Stimulated activated effector memory CD8-positive, alpha-beta T cell treated with anti-CD3 and anti-CD28 coated beads, Interleukin-12 subunit alpha, Interleukin-12 subunit beta, amount 100 ng/mL, for 72 hours (primary cell): ENCODE measurements at regions not wholly inside any gene's neighbourhood (a gene's known extent, or its start where the extent isn't known, plus 50 kb on each side); places are given as distances from the start of the nearest gene placed in this dataset.
"Not testable (repeated sequence)": the region's sequence is repeated elsewhere in the genome, so short reads cannot be mapped to it uniquely, and the experiment has no call there.

Experiments
- ATAC-seq: fragments of 150-1000 bp; cut with Tn5 transposase; 2 replicates; pipeline ENCODE4 v1.10.0; 2021
- DNase-seq, 2 donors: peaks; one replicate each; pipeline ENCODE4 v3.0.0; 2021 to 2022; ENCODE audit warnings: low spot score in 2 of 2
- H3K27ac Mint-ChIP-seq: one replicate; pipeline ENCODE4 v1.8.0; 2022; ENCODE audit warnings: mild to moderate bottlenecking, mixed read lengths
- H3K36me3 Mint-ChIP-seq: one replicate; pipeline ENCODE4 v1.8.0; 2022; ENCODE audit warnings: mild to moderate bottlenecking, mixed read lengths
- H3K4me1 Mint-ChIP-seq: one replicate; pipeline ENCODE4 v1.8.0; 2022; ENCODE audit warnings: mixed read lengths
- H3K4me3 Mint-ChIP-seq: one replicate; pipeline ENCODE4 v1.8.0; 2022; ENCODE audit warnings: mild to moderate bottlenecking, mixed read lengths
- H3K9me3 Mint-ChIP-seq: one replicate; pipeline ENCODE4 v1.8.0; 2022; ENCODE audit warnings: mixed read lengths

GRCh38 chr2:146385031-146385430, 1459.8 kb upstream of the ACVR2A start:
- Mint-ChIP-seq H3K36me3 (no peaks in the 10 kb centered on the region), H3K27ac (no peak overlapping the region), H3K9me3 (peaks cover 5% of the 10 kb centered on the region)

GRCh38 chr2:146376511-146377064, 1468.2 kb upstream of the ACVR2A start:
- no peaks in the 10 kb centered on the region for H3K36me3 Mint-ChIP-seq
- H3K27ac Mint-ChIP-seq, result no peak overlapping the region
- no peak overlapping the region for H3K4me3 Mint-ChIP-seq
- peaks cover 16% of the 10 kb centered on the region for H3K9me3 Mint-ChIP-seq
- H3K4me1 Mint-ChIP-seq, result no peaks in the 10 kb centered on the region
- ATAC-seq, result no peak
- no peak for DNase-seq

More at GRCh38 chr2:146385031-146385430, 1459.8 kb upstream of the ACVR2A start:
- DNase-seq (no peak), ATAC-seq (no peak)
- H3K4me1 Mint-ChIP-seq, result no peaks in the 10 kb centered on the region
- no peak overlapping the region for H3K4me3 Mint-ChIP-seq

- peaks cover 29% of the 10 kb centered on the region for H3K9me3 Mint-ChIP-seq
- H3K27ac Mint-ChIP-seq, result no peak overlapping the region
- H3K4me1 Mint-ChIP-seq, result no peaks in the 10 kb centered on the region
- H3K36me3 Mint-ChIP-seq, result no peaks in the 10 kb centered on the region
- no peak for ATAC-seq
- no peak for DNase-seq
- no peak overlapping the region for H3K4me3 Mint-ChIP-seq
Measured at GRCh38 chr2:146374505-146374904, 1470.3 kb upstream of the ACVR2A start.

- DNase-seq, H3K27ac Mint-ChIP-seq, H3K4me3 Mint-ChIP-seq, H3K4me1 Mint-ChIP-seq, H3K36me3 Mint-ChIP-seq, ATAC-seq: not testable (repeated sequence)
- peaks cover 29% of the 10 kb centered on the region for H3K9me3 Mint-ChIP-seq
Measured at GRCh38 chr2:146371364-146371763, 1473.5 kb upstream of the ACVR2A start.

GRCh38 chr2:146370826-146371225, 1474.0 kb upstream of the ACVR2A start:
- no peak for ATAC-seq
- no peaks in the 10 kb centered on the region for H3K36me3 Mint-ChIP-seq
- H3K9me3 Mint-ChIP-seq, result peaks cover 29% of the 10 kb centered on the region
- DNase-seq, result no peak
- H3K27ac Mint-ChIP-seq, result no peak overlapping the region
- no peaks in the 10 kb centered on the region for H3K4me1 Mint-ChIP-seq
- no peak overlapping the region for H3K4me3 Mint-ChIP-seq

GRCh38 chr2:146366276-146366675, 1478.6 kb upstream of the ACVR2A start:
- no peaks in the 10 kb centered on the region for H3K36me3 Mint-ChIP-seq
- no peak overlapping the region for H3K27ac Mint-ChIP-seq
- ATAC-seq (no peak), DNase-seq (no peak)
- H3K4me3 Mint-ChIP-seq, result no peak overlapping the region
- H3K9me3 Mint-ChIP-seq, result peaks cover 13% of the 10 kb centered on the region
- no peaks in the 10 kb centered on the region for H3K4me1 Mint-ChIP-seq

GRCh38 chr2:146365041-146365440, 1479.8 kb upstream of the ACVR2A start:
- no peaks in the 10 kb centered on the region for H3K4me1 Mint-ChIP-seq
- ATAC-seq, result no peak
- no peaks in the 10 kb centered on the region for H3K36me3 Mint-ChIP-seq
- H3K9me3 Mint-ChIP-seq, result peaks cover 3% of the 10 kb centered on the region
- no peak overlapping the region for H3K4me3 Mint-ChIP-seq
- H3K27ac Mint-ChIP-seq, result no peak overlapping the region
- no peak for DNase-seq

- Mint-ChIP-seq H3K27ac (no peak overlapping the region), H3K36me3 (no peaks in the 10 kb centered on the region), H3K4me3 (no peak overlapping the region), H3K9me3 (peaks cover 3% of the 10 kb centered on the region), H3K4me1 (no peaks in the 10 kb centered on the region)
- DNase-seq (no peak), ATAC-seq (no peak)
Measured at GRCh38 chr2:146363731-146364130, 1481.1 kb upstream of the ACVR2A start.

GRCh38 chr2:146351689-146352088, 1493.1 kb upstream of the ACVR2A start:
- H3K9me3 Mint-ChIP-seq, result peaks cover 14% of the 10 kb centered on the region
- DNase-seq (no peak), ATAC-seq (no peak)
- H3K4me3 Mint-ChIP-seq, result no peak overlapping the region
- H3K27ac Mint-ChIP-seq, result no peak overlapping the region
- no peaks in the 10 kb centered on the region for H3K4me1 Mint-ChIP-seq
- H3K36me3 Mint-ChIP-seq, result no peaks in the 10 kb centered on the region

GRCh38 chr2:146349334-146349733, 1495.5 kb upstream of the ACVR2A start:
- no peaks in the 10 kb centered on the region for H3K4me1 Mint-ChIP-seq
- ATAC-seq, result no peak
- H3K27ac Mint-ChIP-seq, result no peak overlapping the region
- H3K4me3 Mint-ChIP-seq, result no peak overlapping the region
- no peaks in the 10 kb centered on the region for H3K36me3 Mint-ChIP-seq
- H3K9me3 Mint-ChIP-seq, result peaks cover 9% of the 10 kb centered on the region
- no peak for DNase-seq

- DNase-seq (no peak), ATAC-seq (no peak)
- Mint-ChIP-seq H3K36me3 (no peaks in the 10 kb centered on the region), H3K4me1 (no peaks in the 10 kb centered on the region), H3K9me3 (peaks cover 9% of the 10 kb centered on the region), H3K27ac (no peak overlapping the region), H3K4me3 (no peak overlapping the region)
Measured at GRCh38 chr2:146324951-146325350, 1519.9 kb upstream of the ACVR2A start.

GRCh38 chr2:146323564-146323963, 1521.3 kb upstream of the ACVR2A start:
- ATAC-seq, result no peak
- H3K27ac Mint-ChIP-seq, result no peak overlapping the region
- H3K36me3 Mint-ChIP-seq, result no peaks in the 10 kb centered on the region
- DNase-seq, result no peak
- peaks cover 9% of the 10 kb centered on the region for H3K9me3 Mint-ChIP-seq
- no peak overlapping the region for H3K4me3 Mint-ChIP-seq
- H3K4me1 Mint-ChIP-seq, result no peaks in the 10 kb centered on the region

GRCh38 chr2:146321175-146321574, 1523.7 kb upstream of the ACVR2A start:
- Mint-ChIP-seq H3K27ac (no peak overlapping the region), H3K9me3 (peaks cover 10% of the 10 kb centered on the region), H3K4me1 (no peaks in the 10 kb centered on the region), H3K36me3 (no peaks in the 10 kb centered on the region), H3K4me3 (no peak overlapping the region)
- ATAC-seq (no peak), DNase-seq (no peak)

- no peak for ATAC-seq
- Mint-ChIP-seq H3K36me3 (no peaks in the 10 kb centered on the region), H3K27ac (no peak overlapping the region), H3K4me3 (no peak overlapping the region), H3K9me3 (peaks cover 12% of the 10 kb centered on the region), H3K4me1 (no peaks in the 10 kb centered on the region)
- no peak for DNase-seq
Measured at GRCh38 chr2:146317959-146318358, 1526.9 kb upstream of the ACVR2A start.

- no peak for ATAC-seq
- Mint-ChIP-seq H3K4me3 (no peak overlapping the region), H3K9me3 (peaks cover 3% of the 10 kb centered on the region), H3K27ac (no peak overlapping the region), H3K36me3 (no peaks in the 10 kb centered on the region), H3K4me1 (no peaks in the 10 kb centered on the region)
- no peak for DNase-seq
Measured at GRCh38 chr2:146312899-146313298, 1531.9 kb upstream of the ACVR2A start.

GRCh38 chr2:146305164-146305563, 1539.7 kb upstream of the ACVR2A start:
- Mint-ChIP-seq H3K4me3 (no peak overlapping the region), H3K9me3 (peaks cover 8% of the 10 kb centered on the region), H3K4me1 (no peaks in the 10 kb centered on the region), H3K36me3 (no peaks in the 10 kb centered on the region), H3K27ac (no peak overlapping the region)
- ATAC-seq, result no peak
- DNase-seq, result no peak

- DNase-seq (no peak), ATAC-seq (no peak)
- Mint-ChIP-seq H3K27ac (no peak overlapping the region), H3K4me1 (no peaks in the 10 kb centered on the region), H3K4me3 (no peak overlapping the region), H3K9me3 (peaks cover 11% of the 10 kb centered on the region), H3K36me3 (no peaks in the 10 kb centered on the region)
Measured at GRCh38 chr2:146301287-146301686, 1543.5 kb upstream of the ACVR2A start.
